ENCODE measurements at regions not wholly inside any gene's neighbourhood (a gene's known extent, or its start where the extent isn't known, plus 50 kb on each side); places are given as distances from the start of the nearest gene placed in this dataset.
"Not testable (repeated sequence)": the region's sequence is repeated elsewhere in the genome, so short reads cannot be mapped to it uniquely, and the experiment has no call there.

- DNase-seq (ENCODE audit: low read depth in 2 of 2): peak; percentile 0
Observed at GRCh38 chr7:138316421-138317043, 143.5 kb upstream of the TRIM24 start.

- no peak for DNase-seq (ENCODE audit: low read depth in 2 of 2)
Observed at GRCh38 chr7:138317044-138317596, 142.9 kb upstream of the TRIM24 start.

GRCh38 chr7:138324941-138325340, 135.1 kb upstream of the TRIM24 start:
- DNase-seq (ENCODE audit: low read depth in 2 of 2): no peak

GRCh38 chr7:138325434-138325833, 134.6 kb upstream of the TRIM24 start:
- no peak for DNase-seq (ENCODE audit: low read depth in 2 of 2)

- DNase-seq (ENCODE audit: low read depth in 2 of 2): no peak
Observed at GRCh38 chr7:138328215-138328614, 131.8 kb upstream of the TRIM24 start.

- not testable (repeated sequence) for DNase-seq (ENCODE audit: low read depth in 2 of 2)
Observed at GRCh38 chr7:138332850-138333249, 127.2 kb upstream of the TRIM24 start.

- DNase-seq (ENCODE audit: low read depth in 2 of 2): no peak
Observed at GRCh38 chr7:138338361-138338760, 121.7 kb upstream of the TRIM24 start.

- DNase-seq (ENCODE audit: low read depth in 2 of 2): not testable (repeated sequence)
Observed at GRCh38 chr7:138339229-138339628, 120.8 kb upstream of the TRIM24 start.

GRCh38 chr7:138342990-138343389, 117.1 kb upstream of the TRIM24 start:
- no peak for DNase-seq (ENCODE audit: low read depth in 2 of 2)

GRCh38 chr7:138345567-138345966, 114.5 kb upstream of the TRIM24 start:
- DNase-seq (ENCODE audit: low read depth in 2 of 2): no peak

GRCh38 chr7:138346975-138347374, 113.1 kb upstream of the TRIM24 start:
- no peak for DNase-seq (ENCODE audit: low read depth in 2 of 2)

- DNase-seq (ENCODE audit: low read depth in 2 of 2): no peak
Observed at GRCh38 chr7:138349841-138350700, 110.0 kb upstream of the TRIM24 start.

- DNase-seq (ENCODE audit: low read depth in 2 of 2): no peak
Observed at GRCh38 chr7:138350701-138351357, 109.2 kb upstream of the TRIM24 start.

- DNase-seq (ENCODE audit: low read depth in 2 of 2): no peak
Observed at GRCh38 chr7:138352570-138353461, 107.2 kb upstream of the TRIM24 start.

GRCh38 chr7:138354066-138354465, 106.0 kb upstream of the TRIM24 start:
- no peak for DNase-seq (ENCODE audit: low read depth in 2 of 2)

GRCh38 chr7:138355254-138355653, 104.8 kb upstream of the TRIM24 start:
- DNase-seq (ENCODE audit: low read depth in 2 of 2): no peak

- DNase-seq (ENCODE audit: low read depth in 2 of 2): no peak
Observed at GRCh38 chr7:138358850-138359341, 101.2 kb upstream of the TRIM24 start.

- no peak for DNase-seq (ENCODE audit: low read depth in 2 of 2)
Observed at GRCh38 chr7:138359870-138360559, 100.0 kb upstream of the TRIM24 start.

- DNase-seq (ENCODE audit: low read depth in 2 of 2): no peak
Observed at GRCh38 chr7:138363721-138364120, 96.3 kb upstream of the TRIM24 start.

- DNase-seq (ENCODE audit: low read depth in 2 of 2): not testable (repeated sequence)
Observed at GRCh38 chr7:138366137-138366536, 93.9 kb upstream of the TRIM24 start.

- not testable (repeated sequence) for DNase-seq (ENCODE audit: low read depth in 2 of 2)
Observed at GRCh38 chr7:138366676-138367075, 93.4 kb upstream of the TRIM24 start.

All from fibroblast of skin of left quadriceps (primary cell).